Medulla oblongata (tissue), 1 donor: ENCODE measurements at regions not wholly inside any gene's neighbourhood (a gene's known extent, or its start where the extent isn't known, plus 50 kb on each side); places are given as distances from the start of the nearest gene placed in this dataset.

Experiments used
- DNase-seq: peaks from one replicate; pipeline ENCODE4 v3.0.0-alpha.2; 2015; ENCODE audit errors: extremely low spot score

GRCh38 chr12:66962290-66962689, 283.4 kb upstream of the GRIP1 start:
- DNase-seq = no peak

GRCh38 chr12:66963901-66964300, 285.0 kb upstream of the GRIP1 start:
- no peak for DNase-seq

- no peak for DNase-seq
Observed at GRCh38 chr12:66964629-66965028, 285.8 kb upstream of the GRIP1 start.

- DNase-seq = no peak
Observed at GRCh38 chr12:66965621-66966020, 286.7 kb upstream of the GRIP1 start.

GRCh38 chr12:66971816-66972215, 292.9 kb upstream of the GRIP1 start:
- no peak for DNase-seq

GRCh38 chr12:66976526-66976925, 292.6 kb upstream of the CAND1 start:
- DNase-seq = no peak

GRCh38 chr12:66978802-66979201, 290.4 kb upstream of the CAND1 start:
- DNase-seq = no peak

- DNase-seq = no peak
Observed at GRCh38 chr12:66979251-66979650, 289.9 kb upstream of the CAND1 start.

GRCh38 chr12:66984077-66984476, 285.1 kb upstream of the CAND1 start:
- DNase-seq = no peak

GRCh38 chr12:66984962-66985361, 284.2 kb upstream of the CAND1 start:
- DNase-seq = no peak

- DNase-seq = no peak
Observed at GRCh38 chr12:66999141-66999540, 270.0 kb upstream of the CAND1 start.

- DNase-seq = no peak
Observed at GRCh38 chr12:67001251-67001650, 267.9 kb upstream of the CAND1 start.

GRCh38 chr12:67002720-67003119, 266.4 kb upstream of the CAND1 start:
- no peak for DNase-seq

- no peak for DNase-seq
Observed at GRCh38 chr12:67006610-67007009, 262.5 kb upstream of the CAND1 start.

- no peak for DNase-seq
Observed at GRCh38 chr12:67014642-67015041, 254.5 kb upstream of the CAND1 start.

- DNase-seq = no peak
Observed at GRCh38 chr12:67018105-67018504, 251.1 kb upstream of the CAND1 start.

- peak; percentile 29 for DNase-seq
Observed at GRCh38 chr12:67019070-67019469, 250.1 kb upstream of the CAND1 start.

GRCh38 chr12:67025543-67026114, 243.5 kb upstream of the CAND1 start:
- no peak for DNase-seq

- DNase-seq = no peak
Observed at GRCh38 chr12:67026487-67027246, 242.5 kb upstream of the CAND1 start.

GRCh38 chr12:67028529-67028928, 240.6 kb upstream of the CAND1 start:
- DNase-seq = no peak

GRCh38 chr12:67034110-67034879, 234.9 kb upstream of the CAND1 start:
- DNase-seq = no peak

- no peak for DNase-seq
Observed at GRCh38 chr12:67035121-67035520, 234.0 kb upstream of the CAND1 start.

- no peak for DNase-seq
Observed at GRCh38 chr12:67038486-67038885, 230.7 kb upstream of the CAND1 start.
